Osteoblast (primary cell): ENCODE measurements at regions not wholly inside any gene's neighbourhood (a gene's known extent, or its start where the extent isn't known, plus 50 kb on each side); places are given as distances from the start of the nearest gene placed in this dataset.
"Not testable (repeated sequence)": the region's sequence is repeated elsewhere in the genome, so short reads cannot be mapped to it uniquely, and the experiment has no call there.

ENCODE experiments used
- DNase-seq: peaks from one replicate; pipeline ENCODE4 v3.0.0; 2011; ENCODE audit warnings: low spot score, mixed read lengths; ENCODE audit not compliant: insufficient read length; ENCODE audit errors: missing footprints
- H2AFZ ChIP-seq: 2 replicates; pipeline ENCODE4 v1.6.0; 2011; ENCODE audit warnings: mild to moderate bottlenecking, low read length
- H3K27ac ChIP-seq: 2 replicates; pipeline ENCODE4 v1.5.1; 2011; ENCODE audit warnings: mild to moderate bottlenecking, low read depth, low read length, moderate library complexity
- H3K27me3 ChIP-seq: 2 replicates; pipeline ENCODE4 v1.6.0; 2012; ENCODE audit warnings: mild to moderate bottlenecking, control low read depth, inconsistent platforms, low read length, moderate library complexity; ENCODE audit not compliant: insufficient read depth
- H3K36me3 ChIP-seq: 2 replicates; pipeline ENCODE4 v1.5.1; 2011; ENCODE audit warnings: mild to moderate bottlenecking, low read length, control low read depth, moderate library complexity; ENCODE audit not compliant: insufficient read depth
- H3K4me1 ChIP-seq: 2 replicates; pipeline ENCODE4 v1.5.1; 2011; ENCODE audit warnings: mild to moderate bottlenecking, low read length, control low read depth, moderate library complexity; ENCODE audit not compliant: insufficient read depth
- H3K4me2 ChIP-seq: 2 replicates; pipeline ENCODE4 v1.6.0; 2011; ENCODE audit warnings: mild to moderate bottlenecking, low read length; ENCODE audit not compliant: insufficient read depth
- H3K4me3 ChIP-seq: fragments of 200-600 bp; sonication (generic); 3 replicates; pipeline ENCODE4 v1.5.1; 2012; ENCODE audit warnings: mild to moderate bottlenecking, low read length, inconsistent platforms; ENCODE audit not compliant: insufficient read depth
- H3K79me2 ChIP-seq: 2 replicates; pipeline ENCODE4 v1.6.0; 2012; ENCODE audit warnings: mild to moderate bottlenecking, low read length, control low read depth, inconsistent platforms; ENCODE audit not compliant: insufficient read depth
- H3K9me3 ChIP-seq: 2 replicates; pipeline ENCODE4 v1.5.1; 2011; ENCODE audit warnings: low read depth, low read length, control low read depth
- H4K20me1 ChIP-seq: 2 replicates; pipeline ENCODE4 v1.6.0; 2012; ENCODE audit warnings: mild to moderate bottlenecking, low read length, control low read depth; ENCODE audit not compliant: insufficient read depth
- TF ChIP-seq, protein P1 (sequence below): IDR thresholded peaks from 2 replicates; pipeline ENCODE4 v1.5.1; 2011; ENCODE audit warnings: mild to moderate bottlenecking, low read depth, low read length, moderate library complexity; ENCODE audit errors: extremely low read depth

- Histone ChIP-seq H3K4me1 (peaks cover 11% of the 10 kb centered on the region), H4K20me1 (no peaks in the 10 kb centered on the region), H3K79me2 (no peaks in the 10 kb centered on the region), H3K9me3 (no peaks in the 10 kb centered on the region), H3K4me3 (no peak overlapping the region), H3K36me3 (no peaks in the 10 kb centered on the region), H3K27me3 (no peaks in the 10 kb centered on the region), H3K27ac (no peak overlapping the region), H3K4me2 (no peak overlapping the region), H2AFZ (no peak overlapping the region)
- TF ChIP-seq, protein P1, sequence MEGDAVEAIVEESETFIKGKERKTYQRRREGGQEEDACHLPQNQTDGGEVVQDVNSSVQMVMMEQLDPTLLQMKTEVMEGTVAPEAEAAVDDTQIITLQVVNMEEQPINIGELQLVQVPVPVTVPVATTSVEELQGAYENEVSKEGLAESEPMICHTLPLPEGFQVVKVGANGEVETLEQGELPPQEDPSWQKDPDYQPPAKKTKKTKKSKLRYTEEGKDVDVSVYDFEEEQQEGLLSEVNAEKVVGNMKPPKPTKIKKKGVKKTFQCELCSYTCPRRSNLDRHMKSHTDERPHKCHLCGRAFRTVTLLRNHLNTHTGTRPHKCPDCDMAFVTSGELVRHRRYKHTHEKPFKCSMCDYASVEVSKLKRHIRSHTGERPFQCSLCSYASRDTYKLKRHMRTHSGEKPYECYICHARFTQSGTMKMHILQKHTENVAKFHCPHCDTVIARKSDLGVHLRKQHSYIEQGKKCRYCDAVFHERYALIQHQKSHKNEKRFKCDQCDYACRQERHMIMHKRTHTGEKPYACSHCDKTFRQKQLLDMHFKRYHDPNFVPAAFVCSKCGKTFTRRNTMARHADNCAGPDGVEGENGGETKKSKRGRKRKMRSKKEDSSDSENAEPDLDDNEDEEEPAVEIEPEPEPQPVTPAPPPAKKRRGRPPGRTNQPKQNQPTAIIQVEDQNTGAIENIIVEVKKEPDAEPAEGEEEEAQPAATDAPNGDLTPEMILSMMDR: no peak
- DNase-seq: no peak
These were observed 268.2 kb upstream of the DAAM1 start for GRCh38 chr14:58920230-58920629.

GRCh38 chr14:58922201-58922940 lies 266.1 kb upstream of the DAAM1 start:
- not testable (repeated sequence) for DNase-seq, H4K20me1 ChIP-seq, H3K36me3 ChIP-seq, H3K9me3 ChIP-seq, H3K79me2 ChIP-seq, H3K4me3 ChIP-seq, H3K27me3 ChIP-seq, H3K4me2 ChIP-seq, H2AFZ ChIP-seq, H3K27ac ChIP-seq
- peaks cover 11% of the 10 kb centered on the region for H3K4me1 ChIP-seq

GRCh38 chr14:58923751-58924405 lies 264.6 kb upstream of the DAAM1 start:
- Histone ChIP-seq H2AFZ (no peak overlapping the region), H3K27ac (no peak overlapping the region), H3K79me2 (no peaks in the 10 kb centered on the region), H3K4me2 (no peak overlapping the region), H3K27me3 (no peaks in the 10 kb centered on the region), H3K9me3 (no peaks in the 10 kb centered on the region), H3K36me3 (no peaks in the 10 kb centered on the region), H4K20me1 (no peaks in the 10 kb centered on the region), H3K4me1 (no peaks in the 10 kb centered on the region), H3K4me3 (no peak overlapping the region)
- no peak for DNase-seq
- TF ChIP-seq, protein P1: no peak

- Histone ChIP-seq H3K36me3 (no peaks in the 10 kb centered on the region), H3K4me1 (peaks cover 3% of the 10 kb centered on the region), H3K4me3 (no peak overlapping the region), H3K27ac (no peak overlapping the region), H3K9me3 (no peaks in the 10 kb centered on the region), H3K4me2 (no peak overlapping the region), H3K79me2 (no peaks in the 10 kb centered on the region), H3K27me3 (no peaks in the 10 kb centered on the region), H4K20me1 (no peaks in the 10 kb centered on the region), H2AFZ (no peak overlapping the region)
- DNase-seq: peak; percentile 27
- TF ChIP-seq, protein P1: no peak
These were observed 246.8 kb upstream of the DAAM1 start for GRCh38 chr14:58941629-58942028.
